ENCODE measurements at regions not wholly inside any gene's neighbourhood (a gene's known extent, or its start where the extent isn't known, plus 50 kb on each side); places are given as distances from the start of the nearest gene placed in this dataset.

DNA sequence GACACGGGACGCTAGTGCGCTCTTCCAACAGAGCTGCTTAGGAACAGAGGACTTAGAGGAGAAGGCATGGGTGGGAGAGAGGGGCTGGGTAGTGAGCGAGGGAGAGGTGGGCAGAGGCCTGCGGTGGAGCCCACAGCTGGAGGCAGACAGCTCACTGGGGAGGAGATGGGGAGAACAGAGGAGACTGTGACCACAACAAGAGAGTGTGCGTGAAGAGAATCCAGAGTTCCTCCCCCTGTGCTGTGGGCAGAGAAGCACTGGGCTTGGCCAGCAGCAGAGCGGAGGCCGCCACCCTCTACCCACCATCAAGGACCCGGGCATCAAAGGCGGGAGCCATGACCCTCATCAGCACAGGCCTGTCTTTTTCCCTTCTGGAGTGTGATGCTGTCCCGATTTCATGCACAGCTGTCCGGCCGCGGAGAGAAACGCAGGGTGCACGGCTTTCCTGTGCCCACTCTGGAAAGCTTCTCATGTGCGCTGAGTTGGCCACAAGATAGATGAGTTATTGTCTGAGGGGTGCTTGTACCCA, 228.3 kb upstream of the IRX4 start:
- H3K9me3 ChIP-seq: no peaks in the 10 kb centered on the region
- H3K4me1 ChIP-seq (ENCODE audit: low read depth): no peaks in the 10 kb centered on the region
- ATAC-seq: no peak
- no peak for DNase-seq
- H3K36me3 ChIP-seq (ENCODE audit: low read depth): no peaks in the 10 kb centered on the region
- TF ChIP-seq, protein P1, sequence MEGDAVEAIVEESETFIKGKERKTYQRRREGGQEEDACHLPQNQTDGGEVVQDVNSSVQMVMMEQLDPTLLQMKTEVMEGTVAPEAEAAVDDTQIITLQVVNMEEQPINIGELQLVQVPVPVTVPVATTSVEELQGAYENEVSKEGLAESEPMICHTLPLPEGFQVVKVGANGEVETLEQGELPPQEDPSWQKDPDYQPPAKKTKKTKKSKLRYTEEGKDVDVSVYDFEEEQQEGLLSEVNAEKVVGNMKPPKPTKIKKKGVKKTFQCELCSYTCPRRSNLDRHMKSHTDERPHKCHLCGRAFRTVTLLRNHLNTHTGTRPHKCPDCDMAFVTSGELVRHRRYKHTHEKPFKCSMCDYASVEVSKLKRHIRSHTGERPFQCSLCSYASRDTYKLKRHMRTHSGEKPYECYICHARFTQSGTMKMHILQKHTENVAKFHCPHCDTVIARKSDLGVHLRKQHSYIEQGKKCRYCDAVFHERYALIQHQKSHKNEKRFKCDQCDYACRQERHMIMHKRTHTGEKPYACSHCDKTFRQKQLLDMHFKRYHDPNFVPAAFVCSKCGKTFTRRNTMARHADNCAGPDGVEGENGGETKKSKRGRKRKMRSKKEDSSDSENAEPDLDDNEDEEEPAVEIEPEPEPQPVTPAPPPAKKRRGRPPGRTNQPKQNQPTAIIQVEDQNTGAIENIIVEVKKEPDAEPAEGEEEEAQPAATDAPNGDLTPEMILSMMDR (IDR thresholded peaks at IDR 0.05): no peak
- no peak overlapping the region for H3K4me3 ChIP-seq
- intact Hi-C loops (cut with DNase I, micrococcal nuclease): no loop called here

DNA sequence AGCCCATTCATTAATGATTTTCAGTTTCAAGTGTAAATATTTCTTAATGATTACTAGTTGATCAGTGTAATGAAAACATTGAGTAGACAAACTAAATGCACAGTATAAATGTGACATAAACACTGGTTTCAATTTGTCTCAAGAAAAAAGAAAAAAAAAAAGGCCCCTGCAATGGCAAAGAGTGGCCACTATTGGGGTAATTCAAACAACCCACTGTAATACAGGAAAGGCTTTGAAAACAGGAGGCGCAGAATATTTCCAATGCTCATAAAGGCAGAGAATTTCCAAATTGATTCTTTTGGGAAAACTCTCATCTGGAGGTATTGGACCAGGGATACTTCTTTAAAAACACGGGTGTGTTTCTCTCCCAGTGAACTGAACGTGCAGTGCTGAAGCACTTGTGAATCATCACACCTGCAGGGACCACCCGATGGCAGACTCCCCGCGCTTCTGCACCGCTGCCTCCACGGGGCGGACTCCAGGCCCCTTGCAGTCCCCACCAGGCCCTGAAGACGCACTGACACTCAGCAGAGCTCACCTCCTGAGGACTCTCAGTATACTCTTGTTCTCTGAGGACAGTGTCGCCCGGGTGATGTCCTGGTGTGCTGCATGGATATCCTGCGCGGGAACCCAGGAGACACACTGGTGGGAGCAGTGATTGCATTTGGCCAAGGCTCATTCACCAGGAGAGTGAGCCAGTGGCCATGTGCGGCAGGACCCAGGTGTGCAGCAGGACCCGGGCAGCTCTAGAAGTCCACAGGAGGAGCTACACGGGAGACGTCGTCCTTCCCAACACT, 227.6 kb upstream of the IRX4 start:
- DNase-seq: no peak
- intact Hi-C loops (cut with DNase I, micrococcal nuclease): no loop called here
- Histone ChIP-seq H3K4me1 (ENCODE audit: low read depth) (no peaks in the 10 kb centered on the region), H3K4me3 (no peak overlapping the region), H3K9me3 (no peaks in the 10 kb centered on the region), H3K36me3 (ENCODE audit: low read depth) (no peaks in the 10 kb centered on the region)
- TF ChIP-seq, protein P1 (IDR thresholded peaks at IDR 0.05): no peak
- no peak for ATAC-seq

DNA sequence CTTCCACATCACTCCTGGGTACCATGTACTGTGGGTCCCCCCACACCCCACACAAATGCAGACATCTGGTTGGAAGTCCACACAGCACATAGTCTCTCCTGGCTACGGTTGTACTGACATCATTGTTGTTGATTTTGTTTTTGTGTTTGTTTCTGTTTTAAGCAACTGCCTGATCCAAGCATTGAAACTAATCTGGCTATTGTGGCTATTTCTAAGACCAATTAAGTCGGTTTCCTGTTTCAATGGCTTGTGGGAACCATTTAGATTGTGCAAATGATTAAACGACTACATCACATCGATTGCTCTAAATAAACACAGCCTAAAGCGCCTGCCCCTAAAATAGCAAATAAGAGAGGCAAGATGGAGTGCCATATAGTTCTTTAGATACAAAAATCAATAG, 226.8 kb upstream of the IRX4 start:
- ATAC-seq (no peak), DNase-seq (no peak)
- H3K4me3 ChIP-seq: no peak overlapping the region
- intact Hi-C loops (cut with DNase I, micrococcal nuclease): no loop called here
- H3K4me1 ChIP-seq (ENCODE audit: low read depth): no peaks in the 10 kb centered on the region
- TF ChIP-seq, protein P1 (IDR thresholded peaks at IDR 0.05): no peak
- H3K36me3 ChIP-seq (ENCODE audit: low read depth): no peaks in the 10 kb centered on the region
- no peaks in the 10 kb centered on the region for H3K9me3 ChIP-seq

DNA sequence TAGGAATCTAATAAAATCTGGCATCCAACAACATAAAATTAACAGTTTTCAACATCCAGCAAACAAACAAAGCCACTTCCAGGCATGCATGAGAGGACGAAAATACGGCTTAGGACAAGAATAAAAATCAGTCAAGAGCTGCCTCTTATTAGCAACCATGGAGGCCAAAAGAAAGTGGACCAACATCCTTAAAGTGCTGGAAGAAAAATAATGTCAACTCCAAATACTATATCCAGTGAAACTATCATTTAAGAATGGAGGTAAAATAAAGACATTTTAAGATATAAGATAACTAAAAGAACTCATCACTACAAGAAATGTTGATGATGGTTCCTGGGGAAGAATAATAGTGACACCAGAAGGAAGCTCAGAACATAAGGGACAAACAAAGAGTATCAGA, 224.0 kb upstream of the IRX4 start:
- Histone ChIP-seq H3K9me3 (no peaks in the 10 kb centered on the region), H3K4me1 (ENCODE audit: low read depth) (no peaks in the 10 kb centered on the region), H3K4me3 (no peak overlapping the region), H3K36me3 (ENCODE audit: low read depth) (no peaks in the 10 kb centered on the region)
- TF ChIP-seq, protein P1 (IDR thresholded peaks at IDR 0.05): no peak
- ATAC-seq (no peak), DNase-seq (no peak)
- intact Hi-C loops (cut with DNase I, micrococcal nuclease): no loop called here

DNA sequence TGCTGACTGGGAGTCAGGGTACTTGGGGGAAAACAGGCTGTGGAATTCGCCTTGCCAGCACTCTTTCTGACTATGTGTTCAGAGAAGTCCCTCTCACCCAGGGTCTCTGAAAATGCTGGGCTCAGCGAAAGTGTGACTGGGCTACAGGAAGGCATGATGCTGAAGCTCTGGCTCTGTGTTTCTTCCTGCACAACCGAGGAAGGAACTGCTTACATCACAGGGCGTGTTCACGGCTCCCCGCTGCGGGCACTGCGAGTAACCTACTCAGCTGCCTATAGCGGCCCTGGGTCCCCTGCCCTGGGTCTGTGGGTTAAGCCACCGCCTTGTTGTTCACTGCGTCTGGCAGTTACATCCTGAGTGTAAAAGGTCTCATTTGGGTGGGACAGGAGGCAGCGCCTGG, 222.4 kb upstream of the IRX4 start:
- ATAC-seq: no peak

More for the DNA sequence above, 222.4 kb upstream of the IRX4 start:
- Histone ChIP-seq H3K9me3 (no peaks in the 10 kb centered on the region), H3K4me3 (no peak overlapping the region), H3K36me3 (ENCODE audit: low read depth) (no peaks in the 10 kb centered on the region), H3K4me1 (ENCODE audit: low read depth) (no peaks in the 10 kb centered on the region)
- DNase-seq: no peak
- intact Hi-C loops (cut with DNase I, micrococcal nuclease): no loop called here
- TF ChIP-seq, protein P1 (IDR thresholded peaks at IDR 0.05): no peak

Data from mucosa of descending colon (tissue), 3 donors.